Tibial artery (tissue), 4 donors: ENCODE measurements at regions not wholly inside any gene's neighbourhood (a gene's known extent, or its start where the extent isn't known, plus 50 kb on each side); places are given as distances from the start of the nearest gene placed in this dataset.

Experiments used
- DNase-seq, 2 donors: peaks; one replicate each; pipeline ENCODE4 v3.0.0-alpha.2; 2019
- H3K27ac ChIP-seq, 2 donors: fragments of 200-600 bp; sonication (generic) in 1 of 2; 1 replicate in 1 of 2; 2 replicates in 1 of 2; pipeline ENCODE4 v1.5.1; 2018 to 2019; ENCODE audit warnings: mild to moderate bottlenecking in 1 of 2
- H3K27me3 ChIP-seq, 2 donors: fragments of 200-600 bp; sonication (generic) in 1 of 2; one replicate each; pipeline versions ENCODE4 v1.5.1 to v1.6.0; 2016 to 2019
- H3K36me3 ChIP-seq, 3 donors: fragments of 200-600 bp; sonication (generic) in 2 of 3; one replicate each; pipeline ENCODE4 v1.5.1; 2016 to 2019; ENCODE audit warnings: mild to moderate bottlenecking in 2 of 3
- H3K4me1 ChIP-seq, 4 donors: fragments of 200-600 bp; sonication (generic) in 2 of 4; 1 replicate in 3 of 4; 2 replicates in 1 of 4; pipeline ENCODE4 v1.5.1; 2016 to 2019
- H3K4me3 ChIP-seq, 2 donors: fragments of 200-600 bp; sonication (generic) in 1 of 2; 1 replicate in 1 of 2; 2 replicates in 1 of 2; pipeline ENCODE4 v1.5.1; 2018 to 2019; ENCODE audit warnings: mild to moderate bottlenecking in 2 of 2
- H3K9me3 ChIP-seq, 3 donors: fragments of 200-600 bp; sonication (generic) in 1 of 3; one replicate each; pipeline ENCODE4 v1.5.1; 2016 to 2019
- CTCF ChIP-seq, 2 experiments: fragments of 200-600 bp in 1 of 2; fragments of 450-650 bp in 1 of 2; IDR thresholded peaks; one replicate each; pipeline ENCODE4 v1.5.1; 2017 to 2019; ENCODE audit warnings: antibody characterized with exemption in 2 of 2, mild to moderate bottlenecking in 1 of 2, moderate library complexity in 1 of 2
- intact Hi-C: fragments of 100-400 bp; cut with DNase I; formaldehyde crosslinking; loops from one replicate; pipeline ENCODE4 v1.15.0; 2023; ENCODE audit warnings: low total_unique reads

- H3K9me3 ChIP-seq = no peaks in the 10 kb centered on the region
- intact Hi-C loops = no loop called here
- H3K4me3 ChIP-seq = no peak overlapping the region
- H3K4me1 ChIP-seq = no peaks in the 10 kb centered on the region
- H3K27ac ChIP-seq = no peak overlapping the region
- TF ChIP-seq CTCF (IDR thresholded peaks at IDR 0.05) = no peak
- no peak for DNase-seq
- H3K27me3 ChIP-seq = no peaks in the 10 kb centered on the region
- no peaks in the 10 kb centered on the region for H3K36me3 ChIP-seq
Observed at GRCh38 chr3:181442066-181442465, 269.7 kb upstream of the SOX2 start.

GRCh38 chr3:181432992-181433391 lies 278.7 kb upstream of the SOX2 start:
- no peaks in the 10 kb centered on the region for H3K9me3 ChIP-seq
- DNase-seq = no peak
- H3K36me3 ChIP-seq = no peaks in the 10 kb centered on the region
- no peak overlapping the region for H3K4me3 ChIP-seq
- no peak overlapping the region for H3K27ac ChIP-seq
- H3K4me1 ChIP-seq = no peaks in the 10 kb centered on the region
- intact Hi-C loops = no loop called here
- no peaks in the 10 kb centered on the region for H3K27me3 ChIP-seq
- TF ChIP-seq CTCF (IDR thresholded peaks at IDR 0.05) = no peak

GRCh38 chr3:181431748-181432147 lies 280.0 kb upstream of the SOX2 start:
- intact Hi-C loops = no loop called here
- TF ChIP-seq CTCF (IDR thresholded peaks at IDR 0.05) = no peak
- Histone ChIP-seq H3K27me3 (no peaks in the 10 kb centered on the region), H3K4me1 (no peaks in the 10 kb centered on the region), H3K27ac (no peak overlapping the region), H3K9me3 (no peaks in the 10 kb centered on the region), H3K4me3 (no peak overlapping the region), H3K36me3 (no peaks in the 10 kb centered on the region)
- no peak for DNase-seq

- Histone ChIP-seq H3K9me3 (no peaks in the 10 kb centered on the region), H3K4me3 (no peak overlapping the region), H3K27ac (no peak overlapping the region), H3K27me3 (no peaks in the 10 kb centered on the region), H3K4me1 (no peaks in the 10 kb centered on the region), H3K36me3 (no peaks in the 10 kb centered on the region)
- TF ChIP-seq CTCF (IDR thresholded peaks at IDR 0.05) = no peak
- DNase-seq = no peak
- intact Hi-C loops = no loop called here
Observed at GRCh38 chr3:181425074-181425473, 286.7 kb upstream of the SOX2 start.

GRCh38 chr3:181418233-181418632 lies 293.5 kb upstream of the SOX2 start:
- intact Hi-C loops = no loop called here
- no peak for DNase-seq
- no peak overlapping the region for H3K27ac ChIP-seq

More at GRCh38 chr3:181418233-181418632, 293.5 kb upstream of the SOX2 start:
- Histone ChIP-seq H3K4me1 (no peaks in the 10 kb centered on the region), H3K9me3 (no peaks in the 10 kb centered on the region), H3K4me3 (no peak overlapping the region), H3K36me3 (no peaks in the 10 kb centered on the region), H3K27me3 (no peaks in the 10 kb centered on the region)
- no peak for TF ChIP-seq CTCF (IDR thresholded peaks at IDR 0.05)
